GM23338 (cell line): ENCODE measurements at regions not wholly inside any gene's neighbourhood (a gene's known extent, or its start where the extent isn't known, plus 50 kb on each side); places are given as distances from the start of the nearest gene placed in this dataset.

Source experiments
- CREB1 ChIP-seq: fragments of 250-450 bp; sonication (Bioruptor Pico); IDR thresholded peaks from 2 replicates; pipeline ENCODE4 v1.5.0; 2020; ENCODE audit warnings: low read depth, mild to moderate bottlenecking, moderate library complexity
- CTCF ChIP-seq, 2 experiments: fragments of 200-600 bp in 1 of 2; sonication (generic) in 1 of 2; conservative IDR thresholded peaks; 2 replicates each; pipeline versions ENCODE4 v1.5.1 to v1.6.1; 2016 to 2017; ENCODE audit warnings: antibody characterized with exemption in 2 of 2, low read depth in 2 of 2, mild to moderate bottlenecking in 2 of 2, moderate library complexity in 1 of 2
- ETS1 ChIP-seq: IDR thresholded peaks from 2 replicates; pipeline ENCODE4 v1.6.1; 2016; ENCODE audit warnings: antibody characterized with exemption
- EZH2 ChIP-seq: fragments of 200-600 bp; sonication (generic); IDR thresholded peaks from one replicate; pipeline ENCODE4 v1.8.0; 2017; ENCODE audit warnings: antibody characterized with exemption, mild to moderate bottlenecking, low read depth; ENCODE audit not compliant: unreplicated experiment
- EZH2phosphoT487 ChIP-seq: fragments of 200-600 bp; sonication (generic); IDR thresholded peaks from one replicate; pipeline ENCODE4 v1.8.1; 2018; ENCODE audit warnings: antibody characterized with exemption; ENCODE audit not compliant: unreplicated experiment
- JUNB ChIP-seq: IDR thresholded peaks from one replicate; pipeline ENCODE4 v1.6.1; 2016; ENCODE audit warnings: antibody characterized with exemption; ENCODE audit not compliant: unreplicated experiment
- NANOG ChIP-seq: IDR thresholded peaks from 2 replicates; pipeline ENCODE4 v1.6.1; 2016; ENCODE audit warnings: antibody characterized with exemption, borderline replicate concordance
- POLR2AphosphoS5 ChIP-seq: IDR thresholded peaks from 2 replicates; pipeline ENCODE4 v1.6.1; 2016; ENCODE audit warnings: antibody characterized with exemption, low read depth
- REST ChIP-seq: IDR thresholded peaks from one replicate; pipeline ENCODE4 v1.6.1; 2018; ENCODE audit warnings: antibody characterized with exemption; ENCODE audit not compliant: unreplicated experiment
- STAT1 ChIP-seq: IDR thresholded peaks from one replicate; pipeline ENCODE4 v1.6.1; 2016; ENCODE audit warnings: antibody characterized with exemption; ENCODE audit not compliant: unreplicated experiment
- ZNF331 ChIP-seq: fragments of 250-450 bp; sonication (Bioruptor Pico); IDR thresholded peaks from 2 replicates; pipeline ENCODE4 v1.5.0; 2020; ENCODE audit warnings: low read depth, mild to moderate bottlenecking, moderate library complexity
- ZNF462 ChIP-seq: fragments of 250-450 bp; sonication (Bioruptor Pico); IDR thresholded peaks from 2 replicates; pipeline ENCODE4 v1.5.0; 2020; ENCODE audit warnings: mild to moderate bottlenecking, moderate library complexity

GRCh38 chr12:115191342-115191741 is 507.4 kb upstream of the TBX3 start:
- TF ChIP-seq CTCF (conservative IDR thresholded peaks at IDR 0.05; ENCODE audit: low read depth in 2 of 2) (no peak), EZH2phosphoT487 (no peak), EZH2 (no peak), REST (no peak), JUNB (no peak), POLR2AphosphoS5 (no peak), ZNF331 (CRISPR knock-in tag) (no peak), CREB1 (CRISPR knock-in tag) (no peak), NANOG (no peak), STAT1 (no peak), ETS1 (no peak), ZNF462 (no peak)
